GM18951 (cell line): ENCODE measurements at regions not wholly inside any gene's neighbourhood (a gene's known extent, or its start where the extent isn't known, plus 50 kb on each side); places are given as distances from the start of the nearest gene placed in this dataset.
"Not testable (repeated sequence)": the region's sequence is repeated elsewhere in the genome, so short reads cannot be mapped to it uniquely, and the experiment has no call there.

Experiments
- POLR2A ChIP-seq: IDR thresholded peaks from 4 replicates; pipeline ENCODE4 v1.6.1; 2011; ENCODE audit warnings: mild to moderate bottlenecking; ENCODE audit not compliant: insufficient read length, insufficient read depth; ENCODE audit errors: extremely low read depth
- in situ Hi-C: fragments of 300-500 bp; cut with MboI; formaldehyde crosslinking; loops from one replicate; pipeline ENCODE4 v1.12.0; 2022; ENCODE audit warnings: low sequenced_read_pairs, mixed read lengths, inconsistent platforms; ENCODE audit not compliant: unreplicated experiment

- in situ Hi-C loops, result no loop called here
- no peak for TF ChIP-seq POLR2A
Measured at GRCh38 chr5:63043792-63044191, 465.2 kb downstream of the LRRC70 start.

GRCh38 chr5:63032343-63032742, 453.7 kb downstream of the LRRC70 start:
- in situ Hi-C loops, result no loop called here
- TF ChIP-seq POLR2A, result no peak

- no peak for TF ChIP-seq POLR2A
Measured at GRCh38 chr5:63029891-63030290, 451.3 kb downstream of the LRRC70 start.

GRCh38 chr5:63025679-63026078, 447.1 kb downstream of the LRRC70 start:
- in situ Hi-C loops, result no loop called here
- no peak for TF ChIP-seq POLR2A

More at GRCh38 chr5:63029891-63030290, 451.3 kb downstream of the LRRC70 start:
- in situ Hi-C loops, result no loop called here

DNA sequence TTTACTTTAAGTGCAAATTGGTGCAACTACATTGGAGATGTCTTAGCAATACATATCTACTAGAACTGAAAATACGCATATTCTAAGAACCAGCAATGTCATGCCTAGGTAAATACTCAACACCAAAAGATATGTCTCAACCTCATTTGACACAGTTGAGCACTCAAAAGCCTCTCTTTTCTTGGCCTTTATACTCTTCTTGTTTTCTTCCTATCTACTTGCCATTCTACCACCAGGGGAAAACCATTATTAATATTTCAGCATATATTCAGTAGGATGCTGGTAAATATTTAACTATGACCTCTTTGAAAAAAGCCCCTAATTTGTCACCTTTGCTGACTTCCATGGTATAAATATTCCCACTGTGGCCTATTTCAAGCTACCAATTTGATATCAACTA, 443.8 kb downstream of the LRRC70 start:
- no peak for TF ChIP-seq POLR2A
- in situ Hi-C loops, result no loop called here

- in situ Hi-C loops, result no loop called here
- TF ChIP-seq POLR2A, result no peak
Measured at GRCh38 chr5:63011158-63011557, 432.5 kb downstream of the LRRC70 start.

- in situ Hi-C loops, result no loop called here
- no peak for TF ChIP-seq POLR2A
Measured at GRCh38 chr5:63008195-63008594, 429.6 kb downstream of the LRRC70 start.

DNA sequence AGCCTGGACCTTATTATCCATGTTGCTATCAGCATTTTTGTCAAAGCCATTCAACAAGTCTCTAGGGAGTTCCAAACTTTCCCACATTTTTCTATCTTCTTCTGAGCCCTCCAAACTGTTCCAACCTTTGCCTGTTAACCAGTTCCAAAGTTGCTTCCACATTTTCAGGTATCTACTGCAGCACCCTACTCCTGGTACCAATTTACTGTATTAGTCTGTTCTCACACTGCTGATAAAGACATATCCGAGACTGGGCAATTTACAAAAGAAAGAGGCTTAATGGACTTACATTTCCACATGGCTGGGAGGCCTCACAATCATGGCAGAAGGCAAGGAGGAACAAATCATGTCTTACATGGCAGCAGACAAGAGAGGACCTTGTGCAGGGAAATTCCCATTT, 416.2 kb downstream of the LRRC70 start:
- in situ Hi-C loops, result not testable (repeated sequence)

DNA sequence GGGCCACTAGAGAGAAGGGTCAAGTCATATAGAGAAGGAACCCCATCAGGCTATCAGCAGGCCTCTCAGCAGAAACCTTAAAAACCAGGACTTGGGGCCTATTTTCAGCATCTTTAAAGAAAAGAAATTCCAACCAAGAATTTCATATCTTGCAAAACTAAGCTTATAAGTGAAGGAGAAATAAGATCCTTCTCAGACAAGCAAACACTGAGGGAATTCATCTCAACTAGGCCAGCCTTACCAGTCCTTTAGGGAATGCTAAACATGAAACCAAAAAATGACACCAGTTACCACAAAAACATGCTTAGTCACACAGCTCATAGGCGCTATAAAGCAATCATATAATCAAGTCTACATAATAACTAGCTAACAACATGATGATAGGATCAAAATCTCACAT, 407.1 kb downstream of the LRRC70 start:
- no peak for TF ChIP-seq POLR2A
- in situ Hi-C loops, result no loop called here

DNA sequence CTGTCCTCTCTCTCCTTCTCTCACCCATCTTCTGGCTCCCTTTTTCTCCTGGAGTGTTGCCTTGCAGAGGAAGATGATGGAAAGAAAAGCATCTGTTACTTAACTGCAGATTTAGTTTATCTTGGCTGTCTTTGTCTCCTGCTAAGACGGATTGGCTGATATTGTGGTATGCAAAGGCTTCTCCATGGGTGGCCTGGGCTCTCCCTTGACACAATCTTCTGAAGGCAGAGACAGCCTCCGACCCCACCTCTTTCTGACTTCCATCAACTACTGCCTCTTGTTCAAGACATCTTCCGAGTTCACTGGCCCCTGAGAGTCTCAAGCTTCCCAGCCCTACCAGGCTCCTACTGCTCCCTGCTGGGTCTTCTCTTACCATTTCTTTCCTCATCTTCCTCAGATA, 403.7 kb downstream of the LRRC70 start:
- TF ChIP-seq POLR2A, result no peak

DNA sequence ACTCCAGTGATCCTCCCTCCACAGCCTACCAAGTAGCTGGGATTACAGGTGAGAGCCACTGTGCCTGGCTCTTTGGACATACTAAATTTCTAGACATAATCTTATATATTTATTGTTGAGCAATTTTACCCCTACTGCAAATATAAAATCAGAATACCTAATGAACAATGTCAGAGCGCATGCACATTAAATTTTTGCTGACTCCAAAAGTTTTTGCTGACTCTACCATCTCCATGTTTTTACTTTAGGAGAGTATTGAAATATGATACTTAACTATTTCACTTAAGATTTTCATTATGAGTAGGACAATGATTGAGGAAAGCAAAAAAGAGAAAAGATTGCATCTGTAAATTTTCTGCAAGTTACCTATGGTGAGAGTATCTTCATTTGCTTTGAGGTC, 402.3 kb downstream of the LRRC70 start:
- no peak for TF ChIP-seq POLR2A

More for the DNA sequence above, 403.7 kb downstream of the LRRC70 start:
- in situ Hi-C loops, result no loop called here

GRCh38 chr5:62979472-62979871, 400.9 kb downstream of the LRRC70 start:
- TF ChIP-seq POLR2A, result no peak
- in situ Hi-C loops, result no loop called here

More for the DNA sequence above, 402.3 kb downstream of the LRRC70 start:
- in situ Hi-C loops, result no loop called here

DNA sequence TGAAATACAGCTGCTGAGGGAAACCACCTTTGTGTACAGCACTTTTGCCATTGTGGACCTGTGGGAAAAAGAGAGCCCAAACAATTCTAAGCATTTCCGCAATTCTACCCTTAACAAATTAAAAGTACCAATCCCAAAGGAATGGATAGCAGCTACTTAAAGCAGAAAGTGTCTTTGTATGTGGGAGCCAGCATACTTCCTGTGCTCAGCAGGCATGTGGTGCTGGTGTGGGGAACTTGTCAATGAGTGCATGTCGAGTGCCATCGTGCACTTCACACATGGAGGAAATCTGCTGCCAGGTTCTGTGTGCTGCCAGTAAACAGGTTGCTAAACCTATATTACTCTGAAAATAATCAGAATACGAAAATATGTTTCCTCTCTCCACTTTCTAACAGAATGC, 399.0 kb downstream of the LRRC70 start:
- TF ChIP-seq POLR2A, result no peak
- in situ Hi-C loops, result no loop called here

DNA sequence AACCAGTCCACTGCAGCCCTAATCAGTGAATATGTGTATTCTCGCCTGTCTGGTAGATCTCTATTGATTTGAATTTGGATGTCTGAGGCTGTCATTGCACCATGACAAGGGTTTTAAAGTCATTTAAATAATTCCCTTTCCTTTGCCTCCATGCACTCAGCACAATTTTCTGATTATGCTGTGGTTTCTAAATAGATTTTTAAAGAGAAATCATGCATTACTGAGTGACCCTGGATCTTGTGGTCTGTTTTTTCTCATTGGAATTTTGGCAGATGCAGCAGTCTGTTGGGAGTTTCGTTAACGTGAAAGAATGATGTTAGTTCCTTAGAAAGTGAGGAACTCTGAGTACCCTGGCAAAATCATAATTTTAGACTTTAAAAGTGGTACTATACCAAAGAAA, 396.0 kb downstream of the LRRC70 start:
- TF ChIP-seq POLR2A, result no peak
- in situ Hi-C loops, result no loop called here

DNA sequence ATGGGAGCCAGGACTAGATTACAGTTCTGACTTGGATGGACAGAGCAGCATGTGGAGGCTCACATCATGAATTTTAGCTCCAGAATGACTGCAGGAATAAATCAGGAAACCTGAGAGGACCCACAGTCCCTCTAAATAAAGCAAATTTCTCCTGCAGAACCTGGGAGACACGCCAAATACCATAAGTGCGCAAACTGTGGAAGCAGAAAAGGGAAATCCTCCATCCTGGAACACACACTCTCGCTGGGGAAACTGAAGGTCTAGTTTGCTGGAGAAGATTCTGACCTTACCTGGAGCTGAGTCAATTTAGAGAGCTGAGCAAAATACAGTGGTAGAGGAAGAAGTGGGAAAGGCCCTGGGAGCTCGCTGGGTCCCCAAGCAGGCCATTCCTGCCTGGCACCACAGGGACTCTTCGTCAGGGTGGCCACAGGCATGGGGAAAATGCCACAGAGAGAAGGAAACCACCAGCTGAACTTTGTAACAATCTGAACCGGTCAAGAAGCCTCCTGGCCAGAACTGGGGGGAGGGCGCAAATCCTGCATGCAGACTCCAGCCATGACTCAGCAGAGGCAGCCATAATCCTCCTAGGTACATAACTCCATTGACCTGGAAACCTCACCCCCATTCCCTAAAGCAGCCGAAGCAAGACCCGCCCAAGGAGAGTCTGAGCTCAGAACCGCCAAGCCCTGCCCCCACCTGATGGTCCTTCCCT, 390.9 kb downstream of the LRRC70 start:
- TF ChIP-seq POLR2A, result no peak

More for the DNA sequence above, 390.9 kb downstream of the LRRC70 start:
- in situ Hi-C loops, result no loop called here
